GM18873 (cell line): ENCODE measurements at regions not wholly inside any gene's neighbourhood (a gene's known extent, or its start where the extent isn't known, plus 50 kb on each side); places are given as distances from the start of the nearest gene placed in this dataset.

Source experiments
- ATAC-seq: cut with Tn5 transposase; IDR thresholded peaks from one replicate; pipeline ENCODE4 v1.9.1; 2021; ENCODE audit warnings: mild to moderate bottlenecking, moderate library complexity, moderate number of reproducible peaks; ENCODE audit not compliant: unreplicated experiment, low FRiP score

GRCh38 chr18:61039251-61039650, 294.0 kb upstream of the CDH20 start:
- ATAC-seq = no peak

- ATAC-seq = no peak
Observed at GRCh38 chr18:61047794-61048193, 285.4 kb upstream of the CDH20 start.

GRCh38 chr18:61057443-61057842, 275.8 kb upstream of the CDH20 start:
- no peak for ATAC-seq

GRCh38 chr18:61062258-61062657, 271.0 kb upstream of the CDH20 start:
- no peak for ATAC-seq

GRCh38 chr18:61064911-61065310, 268.3 kb upstream of the CDH20 start:
- ATAC-seq = no peak

- ATAC-seq = no peak
Observed at GRCh38 chr18:61076986-61077385, 256.2 kb upstream of the CDH20 start.

GRCh38 chr18:61079714-61080113, 253.5 kb upstream of the CDH20 start:
- no peak for ATAC-seq

- no peak for ATAC-seq
Observed at GRCh38 chr18:61080954-61081528, 252.2 kb upstream of the CDH20 start.

- ATAC-seq = no peak
Observed at GRCh38 chr18:61082976-61083630, 250.1 kb upstream of the CDH20 start.

GRCh38 chr18:61085036-61085435, 248.2 kb upstream of the CDH20 start:
- no peak for ATAC-seq

GRCh38 chr18:61085761-61086160, 247.5 kb upstream of the CDH20 start:
- no peak for ATAC-seq

- no peak for ATAC-seq
Observed at GRCh38 chr18:61086657-61087056, 246.6 kb upstream of the CDH20 start.

- no peak for ATAC-seq
Observed at GRCh38 chr18:61091379-61091778, 241.9 kb upstream of the CDH20 start.

GRCh38 chr18:61093965-61094364, 239.3 kb upstream of the CDH20 start:
- no peak for ATAC-seq

GRCh38 chr18:61096226-61096625, 237.0 kb upstream of the CDH20 start:
- no peak for ATAC-seq

GRCh38 chr18:61107113-61107512, 226.1 kb upstream of the CDH20 start:
- ATAC-seq = no peak

- no peak for ATAC-seq
Observed at GRCh38 chr18:61108706-61109105, 224.5 kb upstream of the CDH20 start.

GRCh38 chr18:61123309-61123708, 209.9 kb upstream of the CDH20 start:
- ATAC-seq = no peak

- ATAC-seq = no peak
Observed at GRCh38 chr18:61127714-61128467, 205.3 kb upstream of the CDH20 start.

GRCh38 chr18:61129001-61129400, 204.2 kb upstream of the CDH20 start:
- ATAC-seq = no peak

- ATAC-seq = no peak
Observed at GRCh38 chr18:61132031-61132430, 201.2 kb upstream of the CDH20 start.

GRCh38 chr18:61133783-61134182, 199.4 kb upstream of the CDH20 start:
- ATAC-seq = no peak
